H7 (cell line): ENCODE measurements at regions not wholly inside any gene's neighbourhood (a gene's known extent, or its start where the extent isn't known, plus 50 kb on each side); places are given as distances from the start of the nearest gene placed in this dataset.

Experiments
- DNase-seq: peaks from one replicate; pipeline ENCODE4 v3.0.0; 2012
- H3K27me3 ChIP-seq: 2 replicates; pipeline ENCODE4 v1.6.0; 2011; ENCODE audit warnings: mild to moderate bottlenecking, low read length; ENCODE audit not compliant: control insufficient read depth, insufficient read depth
- H3K36me3 ChIP-seq: replicated peaks from 2 replicates; pipeline ENCODE4 v1.5.1; 2011; ENCODE audit warnings: low read length; ENCODE audit not compliant: control insufficient read depth, insufficient read depth
- H3K4me3 ChIP-seq: 2 replicates; pipeline ENCODE4 v1.5.1; 2011; ENCODE audit warnings: low read depth, mild to moderate bottlenecking, control low read depth, low read length, moderate library complexity; ENCODE audit not compliant: insufficient read depth

- Histone ChIP-seq H3K4me3 (no peak overlapping the region), H3K27me3 (no peaks in the 10 kb centered on the region), H3K36me3 (no peaks in the 10 kb centered on the region)
- no peak for DNase-seq
These were observed 78.4 kb upstream of the UNC5B start for GRCh38 chr10:71133710-71134686.

DNA sequence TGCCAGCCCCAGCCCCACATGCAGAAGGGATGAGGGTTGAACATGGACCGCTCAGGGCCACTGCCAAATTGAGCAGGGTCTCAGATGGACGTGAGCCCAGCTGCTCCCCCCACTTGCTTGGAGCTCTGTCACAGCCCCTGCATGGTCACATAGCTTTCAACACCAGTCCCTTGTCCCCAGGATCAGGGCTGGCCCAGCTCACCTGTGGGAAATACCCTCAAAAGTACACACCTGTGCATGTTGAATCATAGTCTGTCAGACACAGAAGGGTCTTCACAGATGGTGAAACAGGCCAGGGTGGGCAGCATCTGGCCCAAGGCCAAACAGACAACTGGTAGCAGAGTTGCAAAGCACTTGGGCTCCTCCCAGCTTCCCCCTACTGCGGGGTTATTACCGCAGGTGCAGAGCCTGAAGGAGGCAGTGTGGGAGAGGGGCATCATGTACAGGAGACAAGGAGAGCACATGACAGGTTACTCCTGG lies 77.6 kb upstream of the UNC5B start:
- peak; percentile 63 for DNase-seq
- H3K27me3 ChIP-seq: no peaks in the 10 kb centered on the region
- no peaks in the 10 kb centered on the region for H3K36me3 ChIP-seq
- H3K4me3 ChIP-seq: no peak overlapping the region

- no peak for DNase-seq
- no peaks in the 10 kb centered on the region for H3K27me3 ChIP-seq
- no peaks in the 10 kb centered on the region for H3K36me3 ChIP-seq
- no peak overlapping the region for H3K4me3 ChIP-seq
These were observed 77.1 kb upstream of the UNC5B start for GRCh38 chr10:71135236-71135635.

- peak; percentile 36 for DNase-seq
- Histone ChIP-seq H3K27me3 (no peaks in the 10 kb centered on the region), H3K36me3 (no peaks in the 10 kb centered on the region), H3K4me3 (no peak overlapping the region)
These were observed 76.2 kb upstream of the UNC5B start for GRCh38 chr10:71136036-71136721.

- no peak overlapping the region for H3K4me3 ChIP-seq
- DNase-seq: no peak
- H3K27me3 ChIP-seq: no peaks in the 10 kb centered on the region
- no peaks in the 10 kb centered on the region for H3K36me3 ChIP-seq
These were observed 74.7 kb upstream of the UNC5B start for GRCh38 chr10:71137701-71138100.

- no peaks in the 10 kb centered on the region for H3K27me3 ChIP-seq
- no peak overlapping the region for H3K4me3 ChIP-seq
- no peak for DNase-seq
- H3K36me3 ChIP-seq: no peaks in the 10 kb centered on the region
These were observed 74.1 kb upstream of the UNC5B start for GRCh38 chr10:71138166-71138830.

- no peaks in the 10 kb centered on the region for H3K27me3 ChIP-seq
- no peaks in the 10 kb centered on the region for H3K36me3 ChIP-seq
- no peak overlapping the region for H3K4me3 ChIP-seq
- DNase-seq: no peak
These were observed 70.8 kb upstream of the UNC5B start for GRCh38 chr10:71141528-71141927.

- Histone ChIP-seq H3K36me3 (no peaks in the 10 kb centered on the region), H3K27me3 (no peaks in the 10 kb centered on the region), H3K4me3 (no peak overlapping the region)
- DNase-seq: no peak
These were observed 69.2 kb upstream of the UNC5B start for GRCh38 chr10:71143170-71143569.

DNA sequence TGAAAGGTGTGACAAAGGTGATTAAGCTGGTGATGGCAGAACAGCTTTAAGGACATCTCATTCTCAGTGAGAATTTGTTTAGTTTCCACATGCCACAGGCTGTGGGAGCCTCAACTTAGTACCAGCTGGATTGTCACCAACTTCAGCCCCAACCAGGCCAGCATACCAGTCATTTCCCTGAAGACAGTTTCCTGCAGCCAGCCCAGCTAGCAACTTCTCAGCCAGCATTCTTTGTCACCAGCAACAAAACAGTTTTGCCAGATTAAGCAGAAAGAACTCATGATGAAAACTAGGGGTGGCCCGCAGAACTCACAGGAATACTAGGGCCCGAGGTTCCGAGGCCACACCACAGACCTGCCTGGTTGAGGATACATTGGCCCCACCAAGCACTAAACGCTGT lies 68.8 kb upstream of the UNC5B start:
- H3K27me3 ChIP-seq: no peaks in the 10 kb centered on the region
- DNase-seq: no peak
- H3K36me3 ChIP-seq: no peaks in the 10 kb centered on the region
- H3K4me3 ChIP-seq: no peak overlapping the region

- H3K36me3 ChIP-seq: no peaks in the 10 kb centered on the region
- no peak for DNase-seq
These were observed 67.5 kb upstream of the UNC5B start for GRCh38 chr10:71144824-71145223.

DNA sequence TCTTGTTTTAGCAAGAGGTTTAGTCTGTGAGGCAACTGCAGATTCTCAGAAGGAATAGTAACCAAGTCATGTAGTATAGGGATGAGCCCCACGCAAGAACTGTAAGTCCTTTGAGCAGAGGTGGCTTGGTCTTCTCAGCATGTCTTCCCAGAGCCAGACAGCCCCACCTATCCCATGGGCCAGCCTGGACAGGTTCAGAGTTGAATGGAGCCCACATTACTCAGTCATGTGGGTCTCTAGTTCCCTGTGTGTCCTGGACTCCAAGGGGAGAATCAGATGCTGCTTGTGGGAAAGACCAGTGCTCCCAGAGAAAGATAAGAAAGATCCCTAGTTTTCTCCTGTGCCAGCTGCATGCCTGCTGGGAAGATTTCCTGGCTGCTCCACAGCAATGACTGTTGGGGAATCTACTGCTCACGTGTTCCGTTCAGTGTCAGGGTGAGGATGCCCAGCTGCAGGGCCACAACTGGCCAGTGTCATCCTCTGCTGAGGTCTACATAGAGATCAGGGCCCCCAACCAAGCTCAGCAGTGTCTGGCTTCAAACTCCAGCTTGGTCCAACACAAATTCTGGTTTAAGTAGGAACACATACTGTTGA lies 66.9 kb upstream of the UNC5B start:
- DNase-seq: no peak
- Histone ChIP-seq H3K4me3 (no peak overlapping the region), H3K27me3 (no peaks in the 10 kb centered on the region), H3K36me3 (no peaks in the 10 kb centered on the region)

More at GRCh38 chr10:71144824-71145223, 67.5 kb upstream of the UNC5B start:
- Histone ChIP-seq H3K27me3 (no peaks in the 10 kb centered on the region), H3K4me3 (no peak overlapping the region)

- no peak for DNase-seq
- no peaks in the 10 kb centered on the region for H3K27me3 ChIP-seq
- H3K4me3 ChIP-seq: no peak overlapping the region
- H3K36me3 ChIP-seq: no peaks in the 10 kb centered on the region
These were observed 61.6 kb upstream of the UNC5B start for GRCh38 chr10:71150796-71151195.

DNA sequence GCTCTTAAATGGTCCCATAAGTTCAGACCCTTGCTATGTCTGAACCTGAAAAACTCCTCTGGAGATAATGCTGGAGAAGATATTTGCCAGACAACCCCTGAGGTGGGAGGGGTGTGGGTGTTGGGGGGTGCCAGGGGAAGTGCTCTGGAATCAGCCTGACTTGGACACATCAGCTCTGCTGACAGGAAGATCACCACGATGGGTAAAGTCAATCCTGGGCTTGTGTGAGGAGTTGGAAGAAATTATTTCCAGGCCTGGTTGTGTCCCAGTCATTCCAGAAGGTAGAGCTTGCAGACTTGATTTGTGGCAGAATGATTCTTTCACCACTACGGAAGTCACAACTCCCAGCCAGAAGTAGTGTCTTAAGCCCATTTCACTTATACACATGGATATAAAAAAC lies 60.3 kb upstream of the UNC5B start:
- no peak for DNase-seq
- no peaks in the 10 kb centered on the region for H3K36me3 ChIP-seq
- H3K27me3 ChIP-seq: no peaks in the 10 kb centered on the region
- no peak overlapping the region for H3K4me3 ChIP-seq

DNA sequence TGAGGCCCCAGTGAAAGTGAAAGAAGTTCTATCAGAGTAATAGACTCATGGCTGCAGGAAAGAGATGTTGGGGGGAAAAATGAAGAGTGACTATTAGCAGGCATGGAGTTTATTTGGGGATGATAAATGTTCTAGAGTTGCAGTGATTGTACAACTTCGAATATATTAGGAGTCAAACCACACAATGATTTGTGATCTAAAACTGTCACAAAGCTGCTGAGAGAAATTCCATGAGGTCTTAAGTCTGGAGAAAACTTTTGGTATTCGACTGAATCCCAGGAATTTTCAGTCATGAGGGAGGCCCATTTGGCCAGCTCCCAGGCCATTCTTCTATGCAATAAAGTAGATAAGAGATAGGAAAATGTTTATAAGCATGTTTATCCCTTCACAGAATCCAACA lies 55.9 kb upstream of the UNC5B start:
- Histone ChIP-seq H3K4me3 (no peak overlapping the region), H3K36me3 (no peaks in the 10 kb centered on the region)
- no peak for DNase-seq

More for the DNA sequence above, 55.9 kb upstream of the UNC5B start:
- H3K27me3 ChIP-seq: no peaks in the 10 kb centered on the region
